B cell (primary cell): ENCODE measurements at regions not wholly inside any gene's neighbourhood (a gene's known extent, or its start where the extent isn't known, plus 50 kb on each side); places are given as distances from the start of the nearest gene placed in this dataset.

Experiments used
- EZH2 ChIP-seq: IDR thresholded peaks from 2 replicates; pipeline ENCODE4 v1.6.1; 2012; ENCODE audit warnings: borderline replicate concordance, low read depth, mild to moderate bottlenecking, moderate library complexity, low read length; ENCODE audit not compliant: insufficient read depth, poor library complexity, severe bottlenecking
- TF ChIP-seq, protein P1 (sequence below): fragments of 200-600 bp; IDR thresholded peaks from one replicate; pipeline ENCODE4 v1.8.0; 2022; ENCODE audit warnings: antibody characterized with exemption, mild to moderate bottlenecking

DNA sequence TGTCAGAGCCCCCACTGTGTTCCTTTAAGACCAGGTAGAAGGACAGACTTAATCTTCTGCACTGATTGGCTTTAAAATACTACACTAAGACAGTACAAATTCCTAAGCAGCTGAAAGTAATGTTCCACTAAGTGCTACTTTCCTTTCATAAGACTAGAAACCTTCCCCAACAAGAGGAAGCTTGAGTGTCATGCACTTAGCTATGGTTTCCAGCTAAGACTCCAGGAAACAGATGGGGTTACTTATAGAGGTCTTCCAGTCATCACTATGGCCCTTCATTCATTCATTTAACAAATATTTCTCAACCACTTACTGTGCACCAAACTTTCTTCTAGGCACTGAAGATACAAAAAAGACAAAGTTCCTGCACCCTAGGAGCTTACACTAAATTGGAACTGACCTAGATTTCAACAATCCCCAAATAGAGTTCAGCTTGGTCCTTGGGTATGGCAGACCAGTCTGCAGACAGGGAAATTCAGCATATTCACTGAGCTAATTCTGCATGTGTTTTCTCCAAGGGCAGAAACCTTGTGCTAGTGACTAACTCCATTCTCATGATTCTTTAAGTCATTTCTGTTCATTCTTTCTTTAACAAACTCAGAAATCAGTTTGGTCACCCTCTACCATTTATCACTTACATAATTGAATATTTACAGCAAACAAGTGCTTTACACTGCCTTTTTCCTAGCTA, 178.4 kb upstream of the MTNR1B start:
- TF ChIP-seq, protein P1, sequence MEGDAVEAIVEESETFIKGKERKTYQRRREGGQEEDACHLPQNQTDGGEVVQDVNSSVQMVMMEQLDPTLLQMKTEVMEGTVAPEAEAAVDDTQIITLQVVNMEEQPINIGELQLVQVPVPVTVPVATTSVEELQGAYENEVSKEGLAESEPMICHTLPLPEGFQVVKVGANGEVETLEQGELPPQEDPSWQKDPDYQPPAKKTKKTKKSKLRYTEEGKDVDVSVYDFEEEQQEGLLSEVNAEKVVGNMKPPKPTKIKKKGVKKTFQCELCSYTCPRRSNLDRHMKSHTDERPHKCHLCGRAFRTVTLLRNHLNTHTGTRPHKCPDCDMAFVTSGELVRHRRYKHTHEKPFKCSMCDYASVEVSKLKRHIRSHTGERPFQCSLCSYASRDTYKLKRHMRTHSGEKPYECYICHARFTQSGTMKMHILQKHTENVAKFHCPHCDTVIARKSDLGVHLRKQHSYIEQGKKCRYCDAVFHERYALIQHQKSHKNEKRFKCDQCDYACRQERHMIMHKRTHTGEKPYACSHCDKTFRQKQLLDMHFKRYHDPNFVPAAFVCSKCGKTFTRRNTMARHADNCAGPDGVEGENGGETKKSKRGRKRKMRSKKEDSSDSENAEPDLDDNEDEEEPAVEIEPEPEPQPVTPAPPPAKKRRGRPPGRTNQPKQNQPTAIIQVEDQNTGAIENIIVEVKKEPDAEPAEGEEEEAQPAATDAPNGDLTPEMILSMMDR: no peak
- no peak for TF ChIP-seq EZH2
